ENCODE measurements at regions not wholly inside any gene's neighbourhood (a gene's known extent, or its start where the extent isn't known, plus 50 kb on each side); places are given as distances from the start of the nearest gene placed in this dataset.

DNA sequence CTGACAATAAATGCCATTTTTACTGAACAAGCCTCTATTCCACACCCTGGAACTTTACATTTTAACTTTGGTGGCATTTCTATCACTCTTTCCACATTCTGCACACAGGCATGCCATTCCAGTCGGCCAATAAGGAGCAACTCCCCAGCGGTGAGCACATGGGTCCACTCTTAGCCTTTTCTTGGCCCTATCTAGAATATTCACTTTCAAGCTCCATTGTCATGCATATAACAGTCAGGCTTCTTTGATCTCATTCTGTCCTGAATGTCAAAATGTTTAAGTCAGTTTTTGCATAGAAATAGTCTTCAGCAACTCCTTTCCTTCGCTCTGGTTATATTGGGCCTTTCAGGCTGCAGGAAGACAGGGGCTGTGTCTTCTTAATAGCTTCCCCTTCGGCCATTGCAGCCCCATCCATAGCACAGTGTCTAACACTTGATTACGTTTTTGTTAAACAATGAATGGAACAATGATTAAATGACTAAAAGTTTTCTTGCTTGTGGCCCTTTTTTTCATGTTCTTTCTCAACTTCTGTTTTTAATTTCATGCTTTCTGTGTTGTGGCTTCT, 427.3 kb downstream of the MFSD1 start:
- no peaks in the 10 kb centered on the region for H4K20me1 ChIP-seq (ENCODE audit: insufficient read depth)
- H3K9ac ChIP-seq: no peak overlapping the region
- no peaks in the 10 kb centered on the region for H3K4me1 ChIP-seq (ENCODE audit: low read depth, poor library complexity, severe bottlenecking)
- no peak overlapping the region for H2AFZ ChIP-seq (ENCODE audit: low read depth)
- TF ChIP-seq, protein P1, sequence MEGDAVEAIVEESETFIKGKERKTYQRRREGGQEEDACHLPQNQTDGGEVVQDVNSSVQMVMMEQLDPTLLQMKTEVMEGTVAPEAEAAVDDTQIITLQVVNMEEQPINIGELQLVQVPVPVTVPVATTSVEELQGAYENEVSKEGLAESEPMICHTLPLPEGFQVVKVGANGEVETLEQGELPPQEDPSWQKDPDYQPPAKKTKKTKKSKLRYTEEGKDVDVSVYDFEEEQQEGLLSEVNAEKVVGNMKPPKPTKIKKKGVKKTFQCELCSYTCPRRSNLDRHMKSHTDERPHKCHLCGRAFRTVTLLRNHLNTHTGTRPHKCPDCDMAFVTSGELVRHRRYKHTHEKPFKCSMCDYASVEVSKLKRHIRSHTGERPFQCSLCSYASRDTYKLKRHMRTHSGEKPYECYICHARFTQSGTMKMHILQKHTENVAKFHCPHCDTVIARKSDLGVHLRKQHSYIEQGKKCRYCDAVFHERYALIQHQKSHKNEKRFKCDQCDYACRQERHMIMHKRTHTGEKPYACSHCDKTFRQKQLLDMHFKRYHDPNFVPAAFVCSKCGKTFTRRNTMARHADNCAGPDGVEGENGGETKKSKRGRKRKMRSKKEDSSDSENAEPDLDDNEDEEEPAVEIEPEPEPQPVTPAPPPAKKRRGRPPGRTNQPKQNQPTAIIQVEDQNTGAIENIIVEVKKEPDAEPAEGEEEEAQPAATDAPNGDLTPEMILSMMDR (conservative IDR thresholded peaks at IDR 0.05; ENCODE audit: low read depth, low read length): no peak
- H3K4me3 ChIP-seq (IDR thresholded peaks at IDR 0.05; ENCODE audit: insufficient read depth, low read depth, low read length): no peak overlapping the region
- H3K4me2 ChIP-seq: no peak overlapping the region
- no peak overlapping the region for H3K27ac ChIP-seq
- no peaks in the 10 kb centered on the region for H3K27me3 ChIP-seq (ENCODE audit: insufficient read depth, low read depth)
- no peaks in the 10 kb centered on the region for H3K79me2 ChIP-seq (ENCODE audit: insufficient read depth, low read depth)
- no peaks in the 10 kb centered on the region for H3K36me3 ChIP-seq (ENCODE audit: insufficient read depth)

DNA sequence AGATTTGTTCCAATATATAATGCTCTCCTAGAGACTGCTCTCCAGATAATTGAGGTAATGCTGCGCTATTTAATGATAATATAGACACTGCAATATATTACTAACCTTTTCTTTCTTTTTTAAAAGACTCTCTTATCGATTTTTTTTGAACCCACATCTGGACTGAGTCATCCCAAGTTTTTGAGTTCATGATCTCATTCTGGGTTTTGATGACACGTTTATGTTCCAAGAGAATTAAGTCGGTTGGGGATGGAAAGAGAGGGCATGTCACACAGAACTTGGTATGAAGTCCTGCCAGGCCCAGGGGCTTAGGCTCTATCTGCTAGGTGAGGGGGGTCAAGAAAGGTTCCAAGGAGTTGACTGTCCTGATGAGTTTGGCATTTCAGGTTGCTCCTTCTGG, 431.1 kb downstream of the MFSD1 start:
- Histone ChIP-seq H2AFZ (ENCODE audit: low read depth) (no peak overlapping the region), H3K9ac (no peak overlapping the region), H3K27ac (no peak overlapping the region), H3K4me1 (ENCODE audit: low read depth, poor library complexity, severe bottlenecking) (no peaks in the 10 kb centered on the region), H3K4me2 (no peak overlapping the region), H3K79me2 (ENCODE audit: insufficient read depth, low read depth) (no peaks in the 10 kb centered on the region), H3K27me3 (ENCODE audit: insufficient read depth, low read depth) (no peaks in the 10 kb centered on the region), H3K4me3 (IDR thresholded peaks at IDR 0.05; ENCODE audit: insufficient read depth, low read depth, low read length) (no peak overlapping the region), H4K20me1 (ENCODE audit: insufficient read depth) (no peaks in the 10 kb centered on the region), H3K36me3 (ENCODE audit: insufficient read depth) (no peaks in the 10 kb centered on the region)
- TF ChIP-seq, protein P1 (conservative IDR thresholded peaks at IDR 0.05; ENCODE audit: low read depth, low read length): no peak

DNA sequence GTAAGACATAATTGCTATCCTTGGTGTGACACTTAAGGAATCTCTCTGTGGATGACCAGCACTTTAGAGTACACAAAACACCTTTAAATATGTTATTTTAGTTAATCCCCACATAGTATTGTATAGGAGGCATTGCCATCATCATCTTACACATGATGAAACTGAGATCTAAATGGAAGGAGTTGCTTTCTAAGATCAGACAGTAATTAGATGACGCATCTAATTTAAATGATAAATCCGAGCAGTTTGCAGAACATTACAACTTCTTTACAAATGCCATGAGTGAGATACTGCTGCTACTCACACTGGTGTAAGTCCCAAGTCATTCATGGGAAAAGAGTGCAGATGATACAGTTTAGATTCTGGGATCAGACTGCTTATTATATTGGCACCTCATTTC, 431.9 kb downstream of the MFSD1 start:
- no peak overlapping the region for H3K9ac ChIP-seq
- TF ChIP-seq, protein P1 (conservative IDR thresholded peaks at IDR 0.05; ENCODE audit: low read depth, low read length): no peak
- H3K36me3 ChIP-seq (ENCODE audit: insufficient read depth): no peaks in the 10 kb centered on the region
- no peaks in the 10 kb centered on the region for H3K4me1 ChIP-seq (ENCODE audit: low read depth, poor library complexity, severe bottlenecking)
- no peaks in the 10 kb centered on the region for H3K27me3 ChIP-seq (ENCODE audit: insufficient read depth, low read depth)
- H3K4me3 ChIP-seq (IDR thresholded peaks at IDR 0.05; ENCODE audit: insufficient read depth, low read depth, low read length): no peak overlapping the region
- H2AFZ ChIP-seq (ENCODE audit: low read depth): no peak overlapping the region
- no peaks in the 10 kb centered on the region for H4K20me1 ChIP-seq (ENCODE audit: insufficient read depth)
- H3K79me2 ChIP-seq (ENCODE audit: insufficient read depth, low read depth): no peaks in the 10 kb centered on the region
- H3K4me2 ChIP-seq: no peak overlapping the region
- H3K27ac ChIP-seq: no peak overlapping the region

DNA sequence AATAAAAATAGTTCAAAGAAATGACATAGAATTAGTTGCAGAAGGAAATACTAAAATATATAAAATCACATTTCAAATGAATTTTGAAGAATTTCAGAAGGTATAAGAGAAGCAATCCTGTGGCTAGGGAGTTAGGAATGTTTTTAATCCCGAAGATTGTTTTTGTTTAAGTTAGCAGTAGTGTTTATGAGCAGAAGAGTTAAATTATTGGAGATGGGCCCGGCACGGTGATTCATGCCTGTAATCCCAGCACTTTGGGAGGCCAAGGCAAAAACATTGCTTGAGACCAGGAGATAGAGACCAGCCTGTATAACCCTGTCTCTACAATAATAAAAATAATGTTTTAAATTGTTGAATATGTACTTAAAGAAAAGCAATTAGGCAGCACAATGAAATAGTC, 432.5 kb downstream of the MFSD1 start:
- Histone ChIP-seq H3K36me3 (ENCODE audit: insufficient read depth) (no peaks in the 10 kb centered on the region), H3K27me3 (ENCODE audit: insufficient read depth, low read depth) (no peaks in the 10 kb centered on the region), H3K4me1 (ENCODE audit: low read depth, poor library complexity, severe bottlenecking) (no peaks in the 10 kb centered on the region), H3K79me2 (ENCODE audit: insufficient read depth, low read depth) (no peaks in the 10 kb centered on the region), H4K20me1 (ENCODE audit: insufficient read depth) (no peaks in the 10 kb centered on the region), H3K27ac (no peak overlapping the region), H3K4me2 (no peak overlapping the region), H2AFZ (ENCODE audit: low read depth) (no peak overlapping the region), H3K9ac (no peak overlapping the region), H3K4me3 (IDR thresholded peaks at IDR 0.05; ENCODE audit: insufficient read depth, low read depth, low read length) (no peak overlapping the region)
- TF ChIP-seq, protein P1 (conservative IDR thresholded peaks at IDR 0.05; ENCODE audit: low read depth, low read length): no peak

Data from KMS-11 (cell line).